HG03342 (cell line): ENCODE measurements at regions not wholly inside any gene's neighbourhood (a gene's known extent, or its start where the extent isn't known, plus 50 kb on each side); places are given as distances from the start of the nearest gene placed in this dataset.
"Not testable (repeated sequence)": the region's sequence is repeated elsewhere in the genome, so short reads cannot be mapped to it uniquely, and the experiment has no call there.

Source experiments
- ATAC-seq: cut with Tn5 transposase; IDR thresholded peaks from one replicate; pipeline ENCODE4 v1.9.1; 2021; ENCODE audit warnings: mild to moderate bottlenecking, moderate library complexity; ENCODE audit not compliant: unreplicated experiment

DNA sequence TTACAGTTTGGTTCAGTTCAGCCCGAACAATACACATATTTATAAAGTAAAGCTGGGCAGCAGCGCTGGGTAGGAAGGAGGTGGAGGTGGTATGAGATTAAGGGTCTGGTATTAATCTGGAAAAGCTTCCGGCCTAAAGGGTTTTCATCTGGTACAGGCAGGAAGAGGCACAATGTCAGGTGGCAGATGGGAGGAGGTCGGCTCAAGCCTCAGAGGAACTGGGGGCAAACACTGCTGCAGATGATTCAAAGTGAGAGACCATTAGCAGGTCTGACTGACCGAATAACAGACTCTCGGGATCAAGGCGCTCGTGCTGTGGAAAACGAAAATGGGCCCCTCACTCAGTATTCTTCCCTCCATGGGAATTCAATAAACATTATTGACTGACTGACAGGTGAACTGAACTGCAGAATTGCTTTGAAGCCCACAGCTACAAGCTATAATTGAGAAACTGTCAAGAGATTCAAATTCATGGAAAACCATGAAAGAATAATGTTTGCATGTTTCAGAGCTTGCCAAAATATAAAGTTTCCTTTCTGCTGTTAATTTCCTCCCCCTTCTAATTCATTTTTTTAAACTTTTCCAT lies 75.3 kb downstream of the TMEM167A start:
- ATAC-seq = no peak

GRCh38 chr5:83000922-83001321 lies 76.3 kb downstream of the TMEM167A start:
- no peak for ATAC-seq

GRCh38 chr5:83000428-83000827 lies 76.8 kb downstream of the TMEM167A start:
- no peak for ATAC-seq

- no peak for ATAC-seq
Measured at GRCh38 chr5:82993416-82993815, 83.8 kb downstream of the TMEM167A start.

DNA sequence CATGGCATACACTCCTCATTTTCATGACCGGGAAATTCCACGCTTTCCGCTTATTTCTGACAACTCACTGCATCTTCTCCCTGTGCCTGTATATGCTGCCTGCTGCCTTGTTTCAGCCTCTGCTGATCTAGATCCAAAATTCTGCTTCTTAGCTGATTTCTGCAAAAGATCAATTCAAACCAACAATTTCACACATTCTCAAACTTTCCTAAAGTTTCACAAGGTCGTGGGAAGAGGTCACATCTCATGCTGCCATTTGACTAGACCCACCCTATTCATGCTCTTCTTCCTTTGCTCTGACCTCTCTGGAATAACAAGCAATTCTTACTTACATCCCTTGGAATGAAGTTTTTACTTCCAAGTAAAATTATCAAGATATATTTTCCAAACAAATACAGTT lies 84.5 kb downstream of the TMEM167A start:
- ATAC-seq = no peak

- ATAC-seq = no peak
Measured at GRCh38 chr5:82991678-82992323, 85.4 kb downstream of the TMEM167A start.

DNA sequence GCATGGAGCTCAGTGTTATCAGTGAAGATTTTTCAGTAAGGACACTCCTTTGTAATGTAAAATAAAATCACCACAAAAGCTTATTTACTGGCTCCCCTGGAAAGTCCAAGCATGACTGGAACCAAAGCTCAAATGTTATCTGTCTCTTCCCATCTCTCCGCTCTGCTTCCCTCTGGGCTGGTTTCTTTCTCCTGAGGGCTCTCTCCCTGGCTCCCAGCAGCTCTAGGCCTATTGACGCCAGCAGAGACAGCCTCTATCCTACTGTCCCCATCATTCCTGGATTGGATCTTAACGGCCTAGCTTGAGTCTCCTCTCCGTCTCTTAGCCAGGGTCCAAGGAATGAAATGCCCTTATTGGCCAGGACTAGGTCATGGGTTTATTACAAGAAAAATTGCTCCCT lies 86.1 kb downstream of the TMEM167A start:
- no peak for ATAC-seq

- no peak for ATAC-seq
Measured at GRCh38 chr5:82987188-82987587, 90.0 kb downstream of the TMEM167A start.

DNA sequence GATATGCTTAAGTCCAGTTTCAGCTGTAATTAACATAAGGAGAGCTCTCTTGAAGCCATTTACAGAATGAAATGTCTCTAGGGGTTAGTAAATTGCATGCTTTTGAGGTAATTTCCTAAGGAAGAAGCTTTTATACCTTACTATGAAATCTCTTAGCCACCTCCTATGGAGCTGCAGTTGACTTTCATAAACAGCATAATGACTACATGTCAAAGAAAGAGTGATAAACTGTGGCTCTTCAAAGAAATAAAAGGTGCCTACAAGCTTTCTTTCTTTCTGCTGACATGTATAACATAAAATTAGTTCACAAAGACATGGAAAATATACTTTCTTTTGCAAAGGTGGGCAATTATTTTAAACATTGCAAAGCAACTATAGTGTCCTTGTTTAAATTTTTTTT lies 90.8 kb downstream of the TMEM167A start:
- no peak for ATAC-seq

DNA sequence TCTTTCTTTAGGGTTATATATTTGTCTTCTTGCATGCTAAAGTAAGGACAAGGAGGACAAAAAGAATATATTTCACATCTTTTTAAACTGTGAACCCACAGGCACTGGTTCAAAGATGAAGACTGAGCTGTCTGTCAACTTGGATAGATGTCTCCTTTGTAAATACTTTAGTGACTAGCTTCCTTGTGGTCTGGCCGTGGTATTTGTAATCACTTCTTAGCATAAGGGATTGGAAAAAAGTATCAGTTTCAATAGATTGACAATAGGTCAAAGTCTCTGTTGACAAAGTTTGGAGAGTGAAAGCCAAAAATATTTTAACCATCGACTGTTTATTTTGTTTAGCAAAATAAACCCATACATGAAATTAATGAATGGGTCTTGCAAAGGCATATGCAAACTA lies 91.4 kb downstream of the TMEM167A start:
- ATAC-seq = no peak

DNA sequence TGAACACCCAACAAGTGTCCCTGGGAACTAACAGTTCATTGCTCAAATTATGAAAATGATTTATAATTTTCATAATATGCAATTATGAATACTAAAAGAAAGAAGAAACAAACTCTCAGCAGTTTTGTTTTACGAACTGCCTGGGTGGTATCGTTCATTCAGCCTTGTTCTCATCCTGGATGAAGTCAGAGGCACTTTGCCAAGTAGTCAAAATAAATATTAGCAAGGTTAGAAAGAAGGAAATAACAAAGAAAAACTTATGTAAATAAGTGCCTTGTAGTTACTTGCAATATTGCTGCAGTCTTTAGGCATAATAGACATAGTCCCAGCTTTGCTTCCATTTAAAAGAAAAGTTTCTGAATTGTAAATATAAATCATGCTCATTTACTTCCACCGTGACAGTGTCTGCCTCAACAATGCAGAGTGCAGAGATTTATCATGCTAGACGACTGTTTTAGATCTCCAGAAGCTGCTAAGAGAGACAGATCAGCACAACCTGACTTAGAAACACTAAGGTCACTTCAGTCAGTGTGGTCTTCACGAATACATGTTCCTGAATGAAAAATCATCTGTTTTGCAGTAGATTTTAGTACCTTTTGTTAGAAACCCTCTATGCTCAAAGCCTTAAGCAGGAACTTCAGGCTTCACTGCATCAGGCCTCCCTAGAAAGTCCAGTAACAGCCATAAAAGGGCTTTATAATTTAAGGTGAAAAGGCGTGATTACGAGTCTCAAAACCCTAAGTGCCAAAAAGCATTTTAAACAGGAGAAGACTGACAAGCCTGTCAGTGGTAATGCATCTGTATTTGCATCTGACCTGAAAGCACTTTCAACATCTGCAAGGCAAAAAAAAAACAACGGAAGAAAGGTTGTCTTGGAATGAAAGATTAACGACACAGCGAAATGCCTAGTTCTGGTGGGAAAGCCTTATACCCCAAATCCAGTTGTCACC lies 92.1 kb downstream of the TMEM167A start:
- no peak for ATAC-seq

DNA sequence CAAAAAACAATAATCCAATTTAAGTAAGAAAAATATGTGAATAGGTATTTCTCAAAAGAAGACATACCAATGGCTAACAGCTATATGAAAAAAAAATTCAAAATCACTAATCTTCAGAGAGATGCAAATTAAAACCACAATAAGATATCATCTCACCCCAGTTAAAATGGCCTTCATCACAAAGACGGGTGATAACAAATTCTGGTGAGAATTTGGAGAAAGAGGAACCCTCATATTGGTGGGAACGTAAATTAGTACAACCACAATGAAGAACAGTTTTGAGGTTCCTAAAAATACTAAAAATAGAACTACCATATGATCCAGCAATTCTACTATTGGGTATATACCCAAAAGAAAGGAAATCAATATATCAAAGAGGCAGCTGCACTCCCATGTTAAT lies 94.3 kb downstream of the TMEM167A start:
- no peak for ATAC-seq

DNA sequence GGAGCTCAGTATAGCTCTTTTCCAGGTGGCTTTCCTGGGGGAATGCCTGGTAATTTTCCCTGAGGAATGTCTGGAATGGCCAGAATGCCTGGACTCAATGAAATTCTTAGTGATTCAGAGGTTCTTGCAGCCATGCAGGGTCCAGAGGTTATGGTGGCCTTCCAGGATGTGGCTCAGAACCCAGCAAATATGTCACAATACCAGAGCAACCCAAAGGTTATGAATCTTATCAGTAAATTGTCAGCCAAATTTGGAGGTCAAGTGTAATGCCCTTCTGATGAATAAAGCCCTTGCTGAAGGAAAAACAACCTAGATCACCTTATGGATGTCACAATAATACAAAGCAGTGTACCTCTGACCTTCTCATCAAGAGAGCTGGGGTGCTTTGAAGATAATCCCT lies 100.3 kb downstream of the TMEM167A start:
- ATAC-seq = not testable (repeated sequence)

- ATAC-seq = no peak
Measured at GRCh38 chr5:82975812-82976211, 101.4 kb downstream of the TMEM167A start.

GRCh38 chr5:82975396-82975795 lies 101.8 kb downstream of the TMEM167A start:
- no peak for ATAC-seq

DNA sequence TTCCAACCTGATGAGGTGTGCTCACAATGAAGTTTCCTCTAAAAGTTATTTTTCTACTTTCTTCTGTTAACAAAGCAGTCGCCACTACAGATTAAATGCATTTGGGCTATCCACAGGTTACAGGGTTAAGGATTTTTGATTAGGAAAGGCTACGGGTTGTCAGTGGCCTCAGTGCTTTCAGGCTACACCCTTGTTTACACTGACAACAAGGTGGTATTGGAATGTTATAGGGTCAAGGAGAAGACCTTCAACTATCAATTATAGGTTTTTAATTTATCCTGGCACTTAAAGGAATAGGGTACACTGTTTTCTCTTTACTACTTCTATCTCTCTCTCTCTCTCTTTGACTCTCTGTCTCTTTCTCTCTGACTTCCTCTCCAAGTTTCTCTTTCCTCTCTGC lies 102.8 kb downstream of the TMEM167A start:
- not testable (repeated sequence) for ATAC-seq

GRCh38 chr5:82971901-82972300 lies 105.3 kb downstream of the TMEM167A start:
- no peak for ATAC-seq

- ATAC-seq = not testable (repeated sequence)
Measured at GRCh38 chr5:82971034-82971806, 106.0 kb downstream of the TMEM167A start.

- ATAC-seq = not testable (repeated sequence)
Measured at GRCh38 chr5:82969221-82969976, 107.8 kb downstream of the TMEM167A start.

- ATAC-seq = no peak
Measured at GRCh38 chr5:82967072-82967471, 110.1 kb downstream of the TMEM167A start.
